ENCODE measurements at regions not wholly inside any gene's neighbourhood (a gene's known extent, or its start where the extent isn't known, plus 50 kb on each side); places are given as distances from the start of the nearest gene placed in this dataset.

DNA sequence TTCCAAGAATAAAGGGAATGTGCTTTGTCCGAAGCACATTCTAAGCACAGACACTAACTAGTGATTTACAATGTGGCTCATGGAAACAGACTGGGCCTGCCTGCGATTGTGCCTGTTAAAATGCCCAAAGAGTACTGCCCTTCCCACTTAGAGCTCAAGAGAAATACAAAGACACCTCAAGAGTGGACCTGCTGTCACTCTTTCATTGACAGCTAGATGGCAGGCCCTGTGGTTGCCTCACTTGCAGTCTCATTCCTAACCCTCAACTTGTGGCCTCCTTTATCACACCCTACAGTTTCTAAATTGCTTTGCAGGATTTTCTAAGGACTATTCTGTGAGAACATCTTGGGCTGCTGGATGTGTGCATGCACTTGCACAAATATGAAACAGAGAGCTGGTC is 331.0 kb upstream of the EMCN start:
- TF ChIP-seq POLR2AphosphoS5 (IDR thresholded peaks at IDR 0.05; ENCODE audit: low read depth, low read length) (no peak), POLR2A (IDR thresholded peaks at IDR 0.05; ENCODE audit: low read depth, low read length) (no peak), TAF1 (IDR thresholded peaks at IDR 0.05; ENCODE audit: borderline replicate concordance, low read depth, low read length) (no peak)

All from GM12892 (cell line).